ENCODE measurements at regions not wholly inside any gene's neighbourhood (a gene's known extent, or its start where the extent isn't known, plus 50 kb on each side); places are given as distances from the start of the nearest gene placed in this dataset.

GRCh38 chr10:53135897-53136253 lies 363.3 kb upstream of the MBL2 start:
- Mint-ChIP-seq H3K4me3 (ENCODE audit: low read depth, unreplicated experiment) (no peak overlapping the region), H3K4me1 (ENCODE audit: low read depth, unreplicated experiment) (no peaks in the 10 kb centered on the region), H3K36me3 (ENCODE audit: insufficient read depth, unreplicated experiment) (no peaks in the 10 kb centered on the region), H3K27ac (ENCODE audit: unreplicated experiment) (no peak overlapping the region), H3K27me3 (ENCODE audit: unreplicated experiment) (no peaks in the 10 kb centered on the region), H3K9me3 (ENCODE audit: low read depth, unreplicated experiment) (no peaks in the 10 kb centered on the region)
- CTCF ChIA-PET, result no interaction called here
- intact Hi-C loops (cut with micrococcal nuclease; ENCODE audit: unreplicated experiment), result no loop called here
- TF ChIP-seq, protein P1, sequence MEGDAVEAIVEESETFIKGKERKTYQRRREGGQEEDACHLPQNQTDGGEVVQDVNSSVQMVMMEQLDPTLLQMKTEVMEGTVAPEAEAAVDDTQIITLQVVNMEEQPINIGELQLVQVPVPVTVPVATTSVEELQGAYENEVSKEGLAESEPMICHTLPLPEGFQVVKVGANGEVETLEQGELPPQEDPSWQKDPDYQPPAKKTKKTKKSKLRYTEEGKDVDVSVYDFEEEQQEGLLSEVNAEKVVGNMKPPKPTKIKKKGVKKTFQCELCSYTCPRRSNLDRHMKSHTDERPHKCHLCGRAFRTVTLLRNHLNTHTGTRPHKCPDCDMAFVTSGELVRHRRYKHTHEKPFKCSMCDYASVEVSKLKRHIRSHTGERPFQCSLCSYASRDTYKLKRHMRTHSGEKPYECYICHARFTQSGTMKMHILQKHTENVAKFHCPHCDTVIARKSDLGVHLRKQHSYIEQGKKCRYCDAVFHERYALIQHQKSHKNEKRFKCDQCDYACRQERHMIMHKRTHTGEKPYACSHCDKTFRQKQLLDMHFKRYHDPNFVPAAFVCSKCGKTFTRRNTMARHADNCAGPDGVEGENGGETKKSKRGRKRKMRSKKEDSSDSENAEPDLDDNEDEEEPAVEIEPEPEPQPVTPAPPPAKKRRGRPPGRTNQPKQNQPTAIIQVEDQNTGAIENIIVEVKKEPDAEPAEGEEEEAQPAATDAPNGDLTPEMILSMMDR (IDR thresholded peaks at IDR 0.05; ENCODE audit: unreplicated experiment), result no peak
- DNase-seq, result no peak
- no TSS peak for BruUV-seq (replicated peaks)

GRCh38 chr10:53135213-53135896 lies 362.8 kb upstream of the MBL2 start:
- no TSS peak for BruUV-seq (replicated peaks)
- CTCF ChIA-PET, result no interaction called here
- no peaks in the 10 kb centered on the region for H3K9me3 Mint-ChIP-seq (ENCODE audit: low read depth, unreplicated experiment)
- no peak for DNase-seq
- no peaks in the 10 kb centered on the region for H3K4me1 Mint-ChIP-seq (ENCODE audit: low read depth, unreplicated experiment)
- H3K36me3 Mint-ChIP-seq (ENCODE audit: insufficient read depth, unreplicated experiment), result no peaks in the 10 kb centered on the region
- no peaks in the 10 kb centered on the region for H3K27me3 Mint-ChIP-seq (ENCODE audit: unreplicated experiment)
- H3K4me3 Mint-ChIP-seq (ENCODE audit: low read depth, unreplicated experiment), result no peak overlapping the region
- TF ChIP-seq, protein P1 (IDR thresholded peaks at IDR 0.05; ENCODE audit: unreplicated experiment), result no peak
- intact Hi-C loops (cut with micrococcal nuclease; ENCODE audit: unreplicated experiment), result no loop called here
- H3K27ac Mint-ChIP-seq (ENCODE audit: unreplicated experiment), result no peak overlapping the region

DNA sequence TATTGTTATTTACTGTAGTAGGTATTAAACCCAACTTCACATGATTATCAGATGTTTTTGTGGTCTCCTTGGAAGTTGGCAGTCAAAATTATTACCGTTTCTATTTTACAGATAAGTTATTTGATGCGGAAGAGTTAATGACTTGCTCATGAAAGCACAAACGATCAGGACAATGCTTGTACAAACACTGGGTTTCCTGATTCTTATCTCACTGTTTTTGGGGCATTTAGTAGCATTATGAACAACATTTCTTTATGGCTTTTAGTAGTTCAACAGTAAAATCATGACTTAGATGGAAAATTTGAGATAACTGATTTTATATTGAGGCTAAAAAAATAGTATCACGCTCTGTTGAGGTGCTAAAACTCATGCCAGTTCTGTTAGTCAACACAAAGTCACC lies 361.5 kb upstream of the MBL2 start:
- Mint-ChIP-seq H3K27me3 (ENCODE audit: unreplicated experiment) (no peaks in the 10 kb centered on the region), H3K27ac (ENCODE audit: unreplicated experiment) (no peak overlapping the region), H3K36me3 (ENCODE audit: insufficient read depth, unreplicated experiment) (no peaks in the 10 kb centered on the region), H3K4me3 (ENCODE audit: low read depth, unreplicated experiment) (no peak overlapping the region), H3K9me3 (ENCODE audit: low read depth, unreplicated experiment) (no peaks in the 10 kb centered on the region), H3K4me1 (ENCODE audit: low read depth, unreplicated experiment) (no peaks in the 10 kb centered on the region)
- TF ChIP-seq, protein P1 (IDR thresholded peaks at IDR 0.05; ENCODE audit: unreplicated experiment), result no peak
- CTCF ChIA-PET, result no interaction called here
- no peak for DNase-seq
- no TSS peak for BruUV-seq (replicated peaks)
- intact Hi-C loops (cut with micrococcal nuclease; ENCODE audit: unreplicated experiment), result no loop called here

DNA sequence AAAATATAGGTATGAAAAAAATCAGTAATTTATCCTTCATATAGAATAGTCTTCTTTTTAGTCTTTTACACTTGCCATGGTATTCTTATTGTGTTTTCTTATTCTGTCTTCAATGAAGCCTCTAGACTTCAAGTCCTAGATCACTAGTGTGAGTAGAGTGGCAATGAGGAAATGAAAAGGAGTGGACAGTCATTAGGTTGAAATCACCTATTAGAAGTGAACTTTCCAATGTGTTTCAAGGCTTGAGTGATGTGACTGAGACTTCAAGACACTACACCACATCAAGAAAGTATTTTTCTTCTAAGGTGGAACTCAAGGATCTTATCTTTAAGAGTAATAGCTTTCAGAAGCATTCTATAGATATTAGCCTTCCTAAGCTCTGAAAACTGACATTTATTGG lies 357.8 kb upstream of the MBL2 start:
- Mint-ChIP-seq H3K4me3 (ENCODE audit: low read depth, unreplicated experiment) (no peak overlapping the region), H3K9me3 (ENCODE audit: low read depth, unreplicated experiment) (no peaks in the 10 kb centered on the region), H3K36me3 (ENCODE audit: insufficient read depth, unreplicated experiment) (no peaks in the 10 kb centered on the region), H3K27me3 (ENCODE audit: unreplicated experiment) (no peaks in the 10 kb centered on the region), H3K4me1 (ENCODE audit: low read depth, unreplicated experiment) (no peaks in the 10 kb centered on the region), H3K27ac (ENCODE audit: unreplicated experiment) (no peak overlapping the region)
- intact Hi-C loops (cut with micrococcal nuclease; ENCODE audit: unreplicated experiment), result no loop called here
- no peak for DNase-seq
- CTCF ChIA-PET, result no interaction called here
- TF ChIP-seq, protein P1 (IDR thresholded peaks at IDR 0.05; ENCODE audit: unreplicated experiment), result no peak
- BruUV-seq (replicated peaks), result no TSS peak

All from Calu3 (cell line).